ENCODE measurements at regions not wholly inside any gene's neighbourhood (a gene's known extent, or its start where the extent isn't known, plus 50 kb on each side); places are given as distances from the start of the nearest gene placed in this dataset.

- TF ChIP-seq SPI1 (IDR thresholded peaks at IDR 0.05; ENCODE audit: borderline replicate concordance, insufficient read depth, low read depth, low read length) (peak; percentile 78; the same call in 1 of the 2 replicates), HDAC6 (IDR thresholded peaks at IDR 0.05; ENCODE audit: unreplicated experiment) (no peak), NKRF (conservative IDR thresholded peaks at IDR 0.05) (no peak), EED (IDR thresholded peaks at IDR 0.05; ENCODE audit: low read depth) (peak; percentile 71; the same call in 1 of the 2 replicates), YY1 (IDR thresholded peaks at IDR 0.05; ENCODE audit: low read depth, low read length) (no peak; the same call in 1 of the 2 replicates), EP300 (IDR thresholded peaks at IDR 0.05; ENCODE audit: borderline replicate concordance in 1 of 2, control insufficient read depth in 1 of 2, low read depth in 2 of 2, low read length in 2 of 2) (no peak), RBBP5 (conservative IDR thresholded peaks at IDR 0.05) (no peak), SUPT20H (IDR thresholded peaks at IDR 0.05; ENCODE audit: borderline replicate concordance, control insufficient read depth, low read depth, low read length) (no peak), RAD51 (IDR thresholded peaks at IDR 0.05) (no peak), JUNB (IDR thresholded peaks at IDR 0.05) (no peak), ATF2 (IDR thresholded peaks at IDR 0.05; ENCODE audit: low read length) (no peak), ZNF274 (IDR thresholded peaks at IDR 0.05; ENCODE audit: insufficient read depth, insufficient read length) (no peak), CHD1 (IDR thresholded peaks at IDR 0.05; ENCODE audit: low read depth, low read length) (no peak), STAT3 (IDR thresholded peaks at IDR 0.05; ENCODE audit: low read depth, low read length) (no peak), ASH2L (IDR thresholded peaks at IDR 0.05; ENCODE audit: borderline replicate concordance, low read depth) (no peak), RUNX3 (IDR thresholded peaks at IDR 0.05; ENCODE audit: low read length) (peak; percentile 3; the same call in 1 of the 2 replicates), NBN (IDR thresholded peaks at IDR 0.05) (no peak), SUZ12 (IDR thresholded peaks at IDR 0.05; ENCODE audit: unreplicated experiment) (no peak)
Measured at GRCh38 chr14:89589400-89590118, 172.5 kb upstream of the FOXN3 start (continued).

Data from GM12878 (cell line).